GM20000 (cell line): ENCODE measurements at regions not wholly inside any gene's neighbourhood (a gene's known extent, or its start where the extent isn't known, plus 50 kb on each side); places are given as distances from the start of the nearest gene placed in this dataset.

Experiments used
- DNase-seq: peaks from one replicate; pipeline ENCODE4 v3.0.0; 2012; ENCODE audit warnings: low spot score
- CTCF ChIP-seq: IDR thresholded peaks from 2 replicates; pipeline ENCODE4 v1.5.1; 2012; ENCODE audit warnings: mild to moderate bottlenecking, control low read depth; ENCODE audit errors: extremely low read depth, missing control alignments

GRCh38 chr3:148583793-148584192 lies 113.9 kb upstream of the AGTR1 start:
- DNase-seq: no peak
- no peak for TF ChIP-seq CTCF

- no peak for DNase-seq
- no peak for TF ChIP-seq CTCF
Measured at GRCh38 chr3:148584438-148584837, 113.3 kb upstream of the AGTR1 start.

GRCh38 chr3:148585671-148586379 lies 111.9 kb upstream of the AGTR1 start:
- no peak for TF ChIP-seq CTCF
- no peak for DNase-seq

GRCh38 chr3:148588291-148588690 lies 109.4 kb upstream of the AGTR1 start:
- DNase-seq: no peak
- TF ChIP-seq CTCF: no peak

GRCh38 chr3:148591525-148591924 lies 106.2 kb upstream of the AGTR1 start:
- no peak for TF ChIP-seq CTCF

GRCh38 chr3:148598619-148599018 lies 99.1 kb upstream of the AGTR1 start:
- no peak for TF ChIP-seq CTCF
- DNase-seq: no peak

More at GRCh38 chr3:148591525-148591924, 106.2 kb upstream of the AGTR1 start:
- no peak for DNase-seq

- TF ChIP-seq CTCF: no peak
- no peak for DNase-seq
Measured at GRCh38 chr3:148599481-148599880, 98.2 kb upstream of the AGTR1 start.
